Naive thymus-derived CD8-positive, alpha-beta T cell (primary cell): ENCODE measurements at regions not wholly inside any gene's neighbourhood (a gene's known extent, or its start where the extent isn't known, plus 50 kb on each side); places are given as distances from the start of the nearest gene placed in this dataset.
"Not testable (repeated sequence)": the region's sequence is repeated elsewhere in the genome, so short reads cannot be mapped to it uniquely, and the experiment has no call there.

Experiments used
- ATAC-seq, 2 donors: fragments of 150-1000 bp; cut with Tn5 transposase in 1 of 2; sonication (Bioruptor Pico), chemical (Tn5 transposase) in 1 of 2; 1 replicate in 1 of 2; 2 replicates in 1 of 2; pipeline ENCODE4 v1.10.0; 2021; ENCODE audit warnings: mild to moderate bottlenecking in 2 of 2, moderate library complexity in 2 of 2
- POLR2A ChIA-PET: fragments of 350-600 bp; sonication (Branson Sonifier 250); formaldehyde crosslinking; loops from one replicate; lab custom pipeline; 2021; ENCODE audit warnings: antibody characterized with exemption; lab: Charles Lee
- DNase-seq, 10 donors: peaks; one replicate each; pipeline versions ENCODE4 v3.0.0 to v3.0.0-alpha.2; 2020 to 2022
- H3K27ac Mint-ChIP-seq, 10 donors: one replicate each; pipeline ENCODE4 v1.8.0; 2020 to 2022; ENCODE audit warnings: mild to moderate bottlenecking in 10 of 10, mixed read lengths in 10 of 10, moderate library complexity in 4 of 10, inconsistent platforms in 1 of 10
- H3K27me3 Mint-ChIP-seq, 5 donors: one replicate each; pipeline ENCODE4 v1.8.0; 2021 to 2022; ENCODE audit warnings: mixed read lengths in 5 of 5
- H3K36me3 Mint-ChIP-seq, 3 donors: one replicate each; pipeline ENCODE4 v1.8.0; 2020 to 2022; ENCODE audit warnings: mixed read lengths in 3 of 3, mild to moderate bottlenecking in 2 of 3, inconsistent platforms in 1 of 3
- H3K4me1 Mint-ChIP-seq, 4 donors: one replicate each; pipeline ENCODE4 v1.8.0; 2021 to 2022; ENCODE audit warnings: mixed read lengths in 4 of 4
- H3K4me3 Mint-ChIP-seq, 10 donors: one replicate each; pipeline ENCODE4 v1.8.0; 2020 to 2022; ENCODE audit warnings: mild to moderate bottlenecking in 10 of 10, mixed read lengths in 10 of 10, moderate library complexity in 6 of 10, inconsistent platforms in 1 of 10
- H3K9me3 Mint-ChIP-seq, 9 donors: one replicate each; pipeline ENCODE4 v1.8.0; 2020 to 2022; ENCODE audit warnings: mixed read lengths in 9 of 9, mild to moderate bottlenecking in 3 of 9, inconsistent platforms in 1 of 9, moderate library complexity in 1 of 9

- Mint-ChIP-seq H3K4me3 (no peak overlapping the region), H3K36me3 (no peaks in the 10 kb centered on the region), H3K27ac (no peak overlapping the region), H3K27me3 (peaks cover 3 to 18% (median 12%) of the 10 kb centered on the region in 5 donors), H3K4me1 (no peaks in the 10 kb centered on the region), H3K9me3 (peaks cover 0 to 20% (median 3%) of the 10 kb centered on the region in 9 donors)
- DNase-seq (no peak), ATAC-seq (no peak)
- POLR2A ChIA-PET: no interaction called here
These were observed 145.4 kb upstream of the HAND2 start for GRCh38 chr4:173675446-173675845.

GRCh38 chr4:173669460-173670179, 139.6 kb upstream of the HAND2 start:
- no peak for ATAC-seq
- Mint-ChIP-seq H3K9me3 (peaks cover 0 to 14% (median 0%) of the 10 kb centered on the region in 9 donors), H3K27me3 (peaks cover 0 to 3% (median 0%) of the 10 kb centered on the region in 5 donors), H3K36me3 (no peaks in the 10 kb centered on the region), H3K4me3 (no peak overlapping the region), H3K27ac (no peak overlapping the region), H3K4me1 (no peaks in the 10 kb centered on the region)
- no peak for DNase-seq
- POLR2A ChIA-PET: no interaction called here

DNA sequence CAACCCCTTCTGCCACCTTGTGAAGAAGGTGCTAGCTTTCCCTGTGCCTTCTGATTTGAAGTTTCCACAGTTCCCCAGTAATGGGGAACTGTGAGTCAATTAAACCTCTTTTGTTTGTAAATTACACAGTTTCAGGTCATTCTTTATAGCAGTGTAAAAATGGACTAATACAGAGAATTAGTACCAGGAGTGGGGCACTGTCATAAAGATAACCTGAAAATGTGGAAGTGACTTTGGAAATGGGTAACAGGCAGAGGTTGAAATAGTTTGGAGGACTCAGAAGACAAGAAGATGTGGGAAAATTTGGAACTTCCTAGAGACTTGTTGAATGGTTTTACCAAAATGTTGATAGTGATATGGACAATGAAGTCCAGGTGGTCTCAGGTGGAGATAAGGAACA, 131.0 kb upstream of the HAND2 start:
- peaks cover 0 to 9% (median 1%) of the 10 kb centered on the region in 9 donors for H3K9me3 Mint-ChIP-seq
- H3K27ac Mint-ChIP-seq: no peak overlapping the region
- POLR2A ChIA-PET: no interaction called here
- DNase-seq: no peak
- no peak overlapping the region for H3K4me3 Mint-ChIP-seq
- ATAC-seq: no peak
- no peaks in the 10 kb centered on the region for H3K36me3 Mint-ChIP-seq
- H3K4me1 Mint-ChIP-seq: no peaks in the 10 kb centered on the region
- H3K27me3 Mint-ChIP-seq: peaks cover 0 to 10% (median 1%) of the 10 kb centered on the region in 5 donors

DNA sequence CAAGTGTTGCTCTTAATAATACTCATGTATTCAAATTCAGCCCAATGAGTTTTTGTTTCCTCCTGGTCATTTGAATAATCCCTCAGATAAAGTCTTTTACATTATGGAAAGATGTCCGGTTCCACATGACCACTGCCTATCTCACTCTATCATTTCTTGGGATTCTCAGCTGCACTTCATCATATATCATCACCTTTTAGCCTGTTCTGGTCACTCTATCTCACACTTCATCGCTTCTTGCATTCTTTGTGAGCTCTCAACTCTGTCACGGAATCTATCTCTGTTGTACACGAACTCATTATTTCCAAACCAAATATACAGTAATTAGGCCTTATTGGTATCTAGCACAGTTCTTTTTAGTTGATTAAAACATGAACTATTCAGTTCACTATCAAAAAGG, 126.9 kb upstream of the HAND2 start:
- no peaks in the 10 kb centered on the region for H3K4me1 Mint-ChIP-seq
- H3K9me3 Mint-ChIP-seq: peaks cover 0 to 8% (median 1%) of the 10 kb centered on the region in 9 donors
- peaks cover 0 to 10% (median 5%) of the 10 kb centered on the region in 5 donors for H3K27me3 Mint-ChIP-seq
- POLR2A ChIA-PET: no interaction called here
- DNase-seq (no peak), ATAC-seq (no peak)
- no peak overlapping the region for H3K4me3 Mint-ChIP-seq
- H3K36me3 Mint-ChIP-seq: no peaks in the 10 kb centered on the region
- H3K27ac Mint-ChIP-seq: no peak overlapping the region

DNA sequence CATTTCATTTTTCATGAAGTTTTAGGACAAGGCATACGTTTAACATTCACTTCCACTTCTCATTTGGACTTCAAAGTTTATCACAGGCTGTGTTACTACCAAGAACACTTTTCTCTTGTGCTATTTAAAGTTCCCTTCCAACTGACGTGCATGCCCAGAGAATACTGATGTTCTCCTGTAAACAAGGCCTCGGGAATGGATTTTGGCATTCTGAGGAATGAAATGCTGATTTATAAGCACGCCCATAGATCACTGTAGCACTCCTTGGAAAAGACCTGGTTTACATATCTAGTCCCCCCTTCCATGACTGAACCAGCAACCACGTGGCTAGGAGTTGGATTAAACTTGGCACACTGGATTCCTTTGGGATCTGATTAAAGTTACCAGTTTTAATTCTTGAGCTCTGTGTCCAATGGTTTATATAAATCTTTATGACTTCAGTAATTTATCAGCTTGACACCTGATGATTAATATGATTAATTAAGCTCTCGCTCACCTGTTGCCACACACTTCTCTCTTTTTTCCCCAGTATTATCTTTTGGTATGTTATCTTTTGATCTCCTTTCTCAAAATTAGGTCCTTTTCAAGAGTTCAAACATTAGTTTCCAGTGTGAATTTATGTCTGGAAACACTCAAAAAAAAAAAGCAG, 122.4 kb upstream of the HAND2 start:
- peaks cover 0 to 3% (median 0%) of the 10 kb centered on the region in 9 donors for H3K9me3 Mint-ChIP-seq
- H3K27ac Mint-ChIP-seq: no peak overlapping the region
- POLR2A ChIA-PET: no interaction called here
- H3K4me3 Mint-ChIP-seq: no peak overlapping the region
- H3K27me3 Mint-ChIP-seq: peaks cover 0 to 6% (median 0%) of the 10 kb centered on the region in 5 donors
- H3K36me3 Mint-ChIP-seq: no peaks in the 10 kb centered on the region
- no peak for DNase-seq
- no peak for ATAC-seq
- H3K4me1 Mint-ChIP-seq: no peaks in the 10 kb centered on the region

- Mint-ChIP-seq H3K27me3 (peaks cover 0 to 6% (median under 1%) of the 10 kb centered on the region in 5 donors), H3K27ac (no peak overlapping the region), H3K4me1 (no peaks in the 10 kb centered on the region), H3K36me3 (no peaks in the 10 kb centered on the region), H3K9me3 (peaks cover 0 to 3% (median 0%) of the 10 kb centered on the region in 9 donors), H3K4me3 (no peak overlapping the region)
- ATAC-seq: no peak
- DNase-seq: no peak
- POLR2A ChIA-PET: no interaction called here
These were observed 121.7 kb upstream of the HAND2 start for GRCh38 chr4:173651651-173652282.

DNA sequence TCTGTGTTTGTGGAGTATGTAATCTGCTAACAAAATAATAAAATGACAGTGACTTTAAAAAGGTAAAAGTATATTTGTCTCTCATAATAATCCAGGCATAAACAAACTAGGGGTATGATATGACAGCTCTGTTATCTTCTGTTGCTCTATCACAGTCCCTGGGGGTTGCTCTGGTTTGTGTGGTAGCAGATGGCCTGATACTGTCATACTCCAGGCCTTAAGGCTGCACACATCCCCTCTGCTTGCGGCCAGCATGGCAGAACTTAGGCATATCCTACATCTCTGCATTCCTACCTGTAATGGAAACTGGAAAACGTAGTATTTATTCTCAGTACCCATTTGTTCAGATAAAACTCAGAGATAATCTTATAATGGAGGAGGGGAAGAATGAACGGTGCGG, 117.9 kb upstream of the HAND2 start:
- POLR2A ChIA-PET: no interaction called here
- Mint-ChIP-seq H3K9me3 (peaks cover 0 to 6% (median 0%) of the 10 kb centered on the region in 9 donors), H3K27me3 (peaks cover 0 to 10% (median 0%) of the 10 kb centered on the region in 5 donors), H3K4me1 (no peaks in the 10 kb centered on the region), H3K36me3 (no peaks in the 10 kb centered on the region), H3K4me3 (no peak overlapping the region), H3K27ac (no peak overlapping the region)
- ATAC-seq (no peak), DNase-seq (no peak)

DNA sequence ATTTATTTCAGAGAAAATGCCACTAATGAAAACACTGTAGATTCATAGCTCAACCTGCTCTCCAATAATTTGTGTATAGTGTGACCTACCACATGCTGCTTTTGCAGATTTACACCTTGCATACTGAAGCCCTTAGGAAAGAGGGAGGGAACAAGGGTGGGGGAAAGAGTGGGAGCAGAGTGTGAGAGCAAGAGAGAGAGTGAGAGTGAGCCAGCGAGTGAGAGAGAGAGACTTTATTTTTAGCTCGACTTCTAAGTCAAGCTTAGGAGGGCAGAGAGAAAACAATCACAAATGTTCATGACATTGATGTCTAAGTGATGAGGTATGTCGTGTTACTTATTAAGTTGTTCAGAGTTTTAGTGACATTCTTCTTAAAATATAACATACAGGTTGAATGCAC, 112.5 kb upstream of the HAND2 start:
- no peak for DNase-seq
- Mint-ChIP-seq H3K36me3 (peaks cover 0 to 2% (median 0%) of the 10 kb centered on the region in 3 donors), H3K27ac (no peak overlapping the region), H3K4me3 (no peak overlapping the region), H3K27me3 (peaks cover 0 to 19% (median 2%) of the 10 kb centered on the region in 5 donors), H3K4me1 (no peaks in the 10 kb centered on the region), H3K9me3 (peaks cover 4 to 37% (median 9%) of the 10 kb centered on the region in 9 donors)
- no peak for ATAC-seq
- POLR2A ChIA-PET: no interaction called here

GRCh38 chr4:173635395-173635794, 105.4 kb upstream of the HAND2 start:
- H3K4me3 Mint-ChIP-seq: no peak overlapping the region
- no peak for ATAC-seq
- H3K27me3 Mint-ChIP-seq: peaks cover 0 to 11% (median 0%) of the 10 kb centered on the region in 5 donors
- DNase-seq: no peak
- no peak overlapping the region for H3K27ac Mint-ChIP-seq
- H3K4me1 Mint-ChIP-seq: peaks cover 0 to 2% (median 0%) of the 10 kb centered on the region in 4 donors
- H3K9me3 Mint-ChIP-seq: peaks cover 15 to 71% (median 32%) of the 10 kb centered on the region in 9 donors
- peaks cover 0 to 26% (median 2%) of the 10 kb centered on the region in 3 donors for H3K36me3 Mint-ChIP-seq
- POLR2A ChIA-PET: no interaction called here

GRCh38 chr4:173626277-173626676, 96.2 kb upstream of the HAND2 start:
- ATAC-seq: no peak
- POLR2A ChIA-PET: no interaction called here
- peaks cover 8 to 54% (median 41%) of the 10 kb centered on the region in 9 donors for H3K9me3 Mint-ChIP-seq
- H3K27ac Mint-ChIP-seq: no peak overlapping the region
- no peak for DNase-seq
- peaks cover 2 to 13% (median 3%) of the 10 kb centered on the region in 5 donors for H3K27me3 Mint-ChIP-seq
- no peak overlapping the region for H3K4me3 Mint-ChIP-seq
- H3K36me3 Mint-ChIP-seq: peaks cover 0 to 25% (median 0%) of the 10 kb centered on the region in 3 donors
- no peaks in the 10 kb centered on the region for H3K4me1 Mint-ChIP-seq

- H3K36me3 Mint-ChIP-seq: peaks cover 2 to 21% (median 5%) of the 10 kb centered on the region in 3 donors
- ATAC-seq, H3K27ac Mint-ChIP-seq, H3K4me3 Mint-ChIP-seq, H3K4me1 Mint-ChIP-seq, POLR2A ChIA-PET, DNase-seq: not testable (repeated sequence)
- H3K9me3 Mint-ChIP-seq: peaks cover 8 to 53% (median 37%) of the 10 kb centered on the region in 9 donors
- H3K27me3 Mint-ChIP-seq: peaks cover 2 to 25% (median 2%) of the 10 kb centered on the region in 5 donors
These were observed 88.6 kb upstream of the HAND2 start for GRCh38 chr4:173618648-173619047.

- POLR2A ChIA-PET: no interaction called here
- Mint-ChIP-seq H3K9me3 (peaks cover 9 to 40% (median 20%) of the 10 kb centered on the region in 9 donors), H3K4me3 (no peak overlapping the region), H3K36me3 (no peaks in the 10 kb centered on the region), H3K4me1 (no peaks in the 10 kb centered on the region), H3K27ac (no peak overlapping the region), H3K27me3 (peaks cover 4 to 27% (median 9%) of the 10 kb centered on the region in 5 donors)
- DNase-seq: no peak
- no peak for ATAC-seq
These were observed 79.1 kb upstream of the HAND2 start for GRCh38 chr4:173609158-173609557.

DNA sequence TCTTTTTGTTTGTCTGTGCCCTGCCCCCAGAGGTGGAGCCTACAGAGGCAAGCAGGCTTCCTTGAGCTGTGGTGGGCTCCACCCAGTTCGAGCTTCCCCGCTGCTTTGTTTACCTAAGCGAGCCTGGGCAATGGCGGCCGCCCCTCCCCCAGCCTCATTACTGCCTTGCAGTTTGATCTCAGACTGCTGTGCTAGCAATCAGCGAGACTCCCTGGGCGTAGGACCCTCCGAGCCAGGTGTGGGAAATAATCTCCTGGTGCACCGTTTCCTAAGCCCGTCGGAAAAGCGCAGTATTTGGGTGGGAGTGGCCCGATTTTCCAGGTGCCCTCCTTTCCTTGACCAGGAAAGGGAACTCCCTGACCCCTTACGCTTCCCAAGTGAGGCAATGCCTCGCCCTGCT, 78.6 kb upstream of the HAND2 start:
- ATAC-seq, H3K4me1 Mint-ChIP-seq, DNase-seq, H3K36me3 Mint-ChIP-seq, H3K4me3 Mint-ChIP-seq, POLR2A ChIA-PET, H3K27ac Mint-ChIP-seq: not testable (repeated sequence)
- Mint-ChIP-seq H3K27me3 (peaks cover 4 to 27% (median 9%) of the 10 kb centered on the region in 5 donors), H3K9me3 (peaks cover 6 to 38% (median 19%) of the 10 kb centered on the region in 9 donors)
